ENCODE measurements at regions not wholly inside any gene's neighbourhood (a gene's known extent, or its start where the extent isn't known, plus 50 kb on each side); places are given as distances from the start of the nearest gene placed in this dataset.

- Histone ChIP-seq H3K4me3 (ENCODE audit: control insufficient read depth in 2 of 3, extremely low read depth in 1 of 3, insufficient read depth in 2 of 3, low read depth in 1 of 3, low read length in 3 of 3) (no peak overlapping the region), H3K4me1 (ENCODE audit: control insufficient read depth, extremely low read depth, insufficient read depth, low read length) (peaks cover 10% of the 10 kb centered on the region), H3K9me1 (ENCODE audit: control insufficient read depth, extremely low read depth, insufficient read depth, low read length) (no peaks in the 10 kb centered on the region), H3K27ac (ENCODE audit: control insufficient read depth, insufficient read depth, low read length) (no peak overlapping the region), H3K27me3 (ENCODE audit: control insufficient read depth, extremely low read depth, insufficient read depth, low read length) (no peaks in the 10 kb centered on the region), H3K4me2 (ENCODE audit: control insufficient read depth, extremely low read depth, insufficient read depth, low read depth, low read length) (no peak overlapping the region), H2AFZ (ENCODE audit: control insufficient read depth, low read length) (no peak overlapping the region), H3K79me2 (ENCODE audit: control insufficient read depth, insufficient read depth, low read length) (no peaks in the 10 kb centered on the region), H4K20me1 (ENCODE audit: control insufficient read depth, extremely low read depth, insufficient read depth, low read length) (no peaks in the 10 kb centered on the region), H3K9ac (ENCODE audit: control insufficient read depth, extremely low read depth, insufficient read depth, low read length) (no peak overlapping the region), H3K36me3 (ENCODE audit: control insufficient read depth in 2 of 2, extremely low read depth in 1 of 2, insufficient read depth in 2 of 2, low read length in 2 of 2) (no peaks in the 10 kb centered on the region), H3K9me3 (ENCODE audit: control insufficient read depth, low read depth, low read length) (no peaks in the 10 kb centered on the region)
- DNase-seq (ENCODE audit: low read depth, low spot score), result no peak
- dilution Hi-C loops (cut with MboI; ENCODE audit: extremely low pct_ligation_motif_present, low sequenced_read_pairs), result no loop called here
- FAIRE-seq, result no peak
- TF ChIP-seq EZH2 (IDR thresholded peaks at IDR 0.05; ENCODE audit: low read length) (no peak), CTCF (optimal IDR thresholded peaks at IDR 0.05 in 1 of 3, IDR thresholded peaks at IDR 0.05 in 1 of 3, conservative IDR thresholded peaks at IDR 0.05 in 1 of 3; ENCODE audit: extremely low read depth in 1 of 3, insufficient read depth in 2 of 3, low read length in 3 of 3) (no peak)
Observed at GRCh38 chr20:6580486-6580885, 187.0 kb upstream of the BMP2 start.

- Histone ChIP-seq H3K4me3 (ENCODE audit: control insufficient read depth in 2 of 3, extremely low read depth in 1 of 3, insufficient read depth in 2 of 3, low read depth in 1 of 3, low read length in 3 of 3) (no peak overlapping the region), H3K4me2 (ENCODE audit: control insufficient read depth, extremely low read depth, insufficient read depth, low read depth, low read length) (no peak overlapping the region), H3K27ac (ENCODE audit: control insufficient read depth, insufficient read depth, low read length) (no peak overlapping the region), H3K27me3 (ENCODE audit: control insufficient read depth, extremely low read depth, insufficient read depth, low read length) (no peaks in the 10 kb centered on the region), H3K9me3 (ENCODE audit: control insufficient read depth, low read depth, low read length) (no peaks in the 10 kb centered on the region), H3K4me1 (ENCODE audit: control insufficient read depth, extremely low read depth, insufficient read depth, low read length) (peaks cover 10% of the 10 kb centered on the region), H3K36me3 (ENCODE audit: control insufficient read depth in 2 of 2, extremely low read depth in 1 of 2, insufficient read depth in 2 of 2, low read length in 2 of 2) (no peaks in the 10 kb centered on the region), H2AFZ (ENCODE audit: control insufficient read depth, low read length) (no peak overlapping the region), H3K9me1 (ENCODE audit: control insufficient read depth, extremely low read depth, insufficient read depth, low read length) (no peaks in the 10 kb centered on the region), H3K9ac (ENCODE audit: control insufficient read depth, extremely low read depth, insufficient read depth, low read length) (no peak overlapping the region), H3K79me2 (ENCODE audit: control insufficient read depth, insufficient read depth, low read length) (no peaks in the 10 kb centered on the region), H4K20me1 (ENCODE audit: control insufficient read depth, extremely low read depth, insufficient read depth, low read length) (no peaks in the 10 kb centered on the region)
- no peak for FAIRE-seq
- no peak for DNase-seq (ENCODE audit: low read depth, low spot score)
- dilution Hi-C loops (cut with MboI; ENCODE audit: extremely low pct_ligation_motif_present, low sequenced_read_pairs), result no loop called here
- TF ChIP-seq EZH2 (IDR thresholded peaks at IDR 0.05; ENCODE audit: low read length), result no peak
- TF ChIP-seq CTCF (optimal IDR thresholded peaks at IDR 0.05 in 1 of 3, IDR thresholded peaks at IDR 0.05 in 1 of 3, conservative IDR thresholded peaks at IDR 0.05 in 1 of 3; ENCODE audit: extremely low read depth in 1 of 3, insufficient read depth in 2 of 3, low read length in 3 of 3), result no peak
Observed at GRCh38 chr20:6579824-6580223, 187.7 kb upstream of the BMP2 start.

All from keratinocyte (primary cell).